ENCODE measurements at regions not wholly inside any gene's neighbourhood (a gene's known extent, or its start where the extent isn't known, plus 50 kb on each side); places are given as distances from the start of the nearest gene placed in this dataset.
A peak's percentile ranks its signal among the peaks of the same experiment; 100 is the strongest.

DNA sequence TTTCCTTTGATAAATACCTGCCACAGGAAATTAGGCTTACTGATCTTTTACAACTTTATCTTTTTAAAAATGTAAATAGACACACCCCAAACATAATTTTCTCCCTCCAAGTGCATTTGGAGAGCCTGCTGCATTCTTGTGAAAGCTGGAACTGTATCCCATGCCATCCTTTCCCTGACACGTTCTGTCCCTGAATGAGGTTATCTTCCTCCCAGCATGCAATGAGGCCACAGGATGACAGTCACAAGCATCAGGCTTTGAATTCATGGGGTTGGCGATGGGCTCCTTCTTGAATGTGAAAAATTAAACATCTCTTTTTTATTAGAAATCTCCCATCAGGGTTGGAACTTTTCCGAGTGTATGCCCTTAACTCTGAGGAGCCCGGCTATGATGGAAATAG is 77.8 kb downstream of the CTAGE1 start:
- peaks cover 0 to 22% (median 0%) of the 10 kb centered on the region in 4 donors for H3K4me1 ChIP-seq
- DNase-seq (ENCODE audit: low spot score in 2 of 2): no peak
- WGBS, 2 donors: 74 to 78% methylated on average over 4 of the region's 4 CpGs
- H3K27ac ChIP-seq: no peak overlapping the region
- TF ChIP-seq CTCF (IDR thresholded peaks at IDR 0.05) (no peak), EP300 (IDR thresholded peaks at IDR 0.05) (no peak)
- H3K9me3 ChIP-seq: no peaks in the 10 kb centered on the region
- H3K36me3 ChIP-seq: no peaks in the 10 kb centered on the region
- H3K27me3 ChIP-seq: no peaks in the 10 kb centered on the region
- no peak overlapping the region for H3K4me3 ChIP-seq

- Histone ChIP-seq H3K9me3 (no peaks in the 10 kb centered on the region), H3K36me3 (no peaks in the 10 kb centered on the region), H3K27ac (no peak overlapping the region), H3K4me1 (peaks cover 0 to 22% (median 0%) of the 10 kb centered on the region in 4 donors), H3K4me3 (no peak overlapping the region), H3K27me3 (no peaks in the 10 kb centered on the region)
- TF ChIP-seq CTCF (IDR thresholded peaks at IDR 0.05) (no peak), POLR2A (IDR thresholded peaks at IDR 0.05) (no peak), EP300 (IDR thresholded peaks at IDR 0.05) (no peak)
- DNase-seq (ENCODE audit: low spot score in 2 of 2): no peak
Observed at GRCh38 chr18:22337833-22338232, 79.9 kb downstream of the CTAGE1 start.

DNA sequence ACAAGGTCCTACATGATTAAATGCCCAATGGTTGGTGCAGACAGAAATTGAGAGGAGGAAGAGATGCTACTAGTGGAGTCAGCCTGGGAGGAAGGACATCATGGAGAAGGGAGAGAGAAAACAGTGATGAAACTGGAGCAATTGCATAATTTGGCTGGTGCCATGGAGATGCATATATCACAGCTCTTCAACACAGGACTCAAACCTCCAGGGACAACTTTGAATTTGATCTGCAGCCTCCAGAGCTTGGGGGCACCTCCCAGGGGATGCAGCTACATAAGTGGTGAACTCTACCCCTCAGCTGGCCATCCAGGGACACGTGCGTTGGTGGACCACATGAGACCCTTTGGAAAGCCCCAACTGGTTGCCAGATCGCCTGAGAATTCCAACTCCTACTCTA is 80.4 kb downstream of the CTAGE1 start:
- H3K27ac ChIP-seq: no peak overlapping the region
- H3K4me1 ChIP-seq: peaks cover 0 to 22% (median 0%) of the 10 kb centered on the region in 4 donors
- DNase-seq (ENCODE audit: low spot score in 2 of 2): no peak
- H3K4me3 ChIP-seq: no peak overlapping the region
- H3K9me3 ChIP-seq: no peaks in the 10 kb centered on the region
- H3K27me3 ChIP-seq: no peaks in the 10 kb centered on the region
- no peak for TF ChIP-seq CTCF (IDR thresholded peaks at IDR 0.05)
- TF ChIP-seq POLR2A (IDR thresholded peaks at IDR 0.05): no peak
- no peak for TF ChIP-seq EP300 (IDR thresholded peaks at IDR 0.05)
- 44 to 49% methylated on average over 3 of the region's 3 CpGs for WGBS, 2 donors
- H3K36me3 ChIP-seq: no peaks in the 10 kb centered on the region

- no peak overlapping the region for H3K27ac ChIP-seq
- TF ChIP-seq CTCF (IDR thresholded peaks at IDR 0.05) (no peak), EP300 (IDR thresholded peaks at IDR 0.05) (no peak), POLR2A (IDR thresholded peaks at IDR 0.05) (no peak)
- H3K4me1 ChIP-seq: peaks cover 0 to 22% (median 0%) of the 10 kb centered on the region in 4 donors
- H3K9me3 ChIP-seq: no peaks in the 10 kb centered on the region
- no peaks in the 10 kb centered on the region for H3K27me3 ChIP-seq
- 87 to 90% methylated on average over 4 of the region's 4 CpGs for WGBS, 2 donors
- no peaks in the 10 kb centered on the region for H3K36me3 ChIP-seq
- H3K4me3 ChIP-seq: no peak overlapping the region
- no peak for DNase-seq (ENCODE audit: low spot score in 2 of 2)
Observed at GRCh38 chr18:22336406-22336805, 81.3 kb downstream of the CTAGE1 start.

DNA sequence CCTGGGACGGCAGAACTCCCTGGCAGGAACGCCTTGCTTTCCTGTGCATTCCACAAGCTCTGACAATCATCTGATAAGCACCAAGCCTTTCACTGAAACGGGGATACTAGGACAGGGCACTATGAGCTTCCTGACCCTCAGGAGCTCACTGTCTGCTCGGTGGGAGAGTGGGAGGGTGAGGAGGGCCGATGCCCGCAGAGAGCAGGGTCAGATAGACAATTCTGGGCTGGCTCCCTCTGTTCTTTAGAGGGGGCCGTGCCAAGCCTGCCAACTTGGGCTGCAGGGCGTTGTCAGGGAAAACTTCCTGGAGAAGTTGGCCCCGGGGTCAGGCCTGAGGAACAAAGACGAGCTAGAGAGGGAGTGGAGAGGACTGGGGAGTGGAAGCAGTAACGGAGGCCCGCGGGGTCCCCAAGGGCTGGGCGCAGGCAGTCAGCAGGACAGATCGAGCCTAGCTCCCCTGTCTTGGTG is 82.0 kb downstream of the CTAGE1 start:
- 38 to 50% methylated on average over 15 of the region's 15 CpGs for WGBS, 2 donors
- Histone ChIP-seq H3K36me3 (no peaks in the 10 kb centered on the region), H3K27ac (peak overlapping the region in 1 of 4 donors; percentile 34), H3K4me1 (peaks cover 0 to 22% (median 0%) of the 10 kb centered on the region in 4 donors), H3K27me3 (no peaks in the 10 kb centered on the region), H3K4me3 (no peak overlapping the region), H3K9me3 (no peaks in the 10 kb centered on the region)
- DNase-seq (ENCODE audit: low spot score in 2 of 2): no peak
- no peak for TF ChIP-seq POLR2A (IDR thresholded peaks at IDR 0.05)
- no peak for TF ChIP-seq EP300 (IDR thresholded peaks at IDR 0.05)
- no peak for TF ChIP-seq CTCF (IDR thresholded peaks at IDR 0.05)

Data from tibial nerve (tissue), 4 donors.